ENCODE measurements at regions not wholly inside any gene's neighbourhood (a gene's known extent, or its start where the extent isn't known, plus 50 kb on each side); places are given as distances from the start of the nearest gene placed in this dataset.

- TF ChIP-seq CTCF (IDR thresholded peaks at IDR 0.05 in 8 of 11, conservative IDR thresholded peaks at IDR 0.05 in 3 of 11), result no peak
- TF ChIP-seq POLR2A (IDR thresholded peaks at IDR 0.05), result no peak
These were observed 173.4 kb upstream of the PSMD7 start for GRCh38 chr16:74123195-74123594.

Measured in spleen (tissue), 7 donors.